ENCODE measurements at regions not wholly inside any gene's neighbourhood (a gene's known extent, or its start where the extent isn't known, plus 50 kb on each side); places are given as distances from the start of the nearest gene placed in this dataset.

DNA sequence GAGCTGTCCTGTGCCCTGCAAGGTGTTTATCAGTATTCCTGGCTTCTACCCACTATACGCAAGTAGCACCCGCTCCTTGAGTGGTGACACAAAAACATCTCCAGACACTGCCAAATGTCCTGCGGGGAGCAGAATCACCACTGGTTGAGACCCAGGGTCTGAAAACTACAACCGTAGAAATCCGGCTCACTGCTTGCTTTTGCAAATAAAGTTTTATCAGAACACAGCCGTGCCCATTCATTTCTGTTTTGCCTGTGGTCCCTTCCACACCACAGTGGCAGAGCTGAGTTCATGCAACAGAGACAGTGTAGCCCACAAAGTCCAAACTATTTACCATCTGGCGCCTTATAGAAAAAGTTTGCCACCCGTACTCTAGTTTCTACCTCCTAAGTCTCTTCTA, 125.7 kb upstream of the DIO3 start:
- no peak for DNase-seq

DNA sequence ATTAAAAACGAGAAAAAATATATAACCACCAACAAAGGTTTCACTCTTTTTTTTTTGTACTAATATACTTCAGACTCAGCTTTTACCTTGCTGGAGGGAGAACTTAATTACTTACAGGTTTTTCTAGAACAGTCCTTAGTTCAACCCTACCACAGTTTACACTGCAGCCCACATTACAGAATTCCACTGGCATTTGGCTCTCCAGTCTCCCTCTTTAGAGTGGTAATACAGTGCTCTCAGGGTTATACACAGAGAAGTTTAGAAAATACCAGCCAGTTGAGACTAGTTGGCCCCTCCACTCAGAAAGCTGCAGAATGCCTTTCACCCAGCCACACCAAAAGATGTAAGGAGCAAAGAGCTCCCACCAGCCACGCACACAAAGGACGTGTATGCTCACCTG, 122.3 kb upstream of the DIO3 start:
- no peak for DNase-seq

DNA sequence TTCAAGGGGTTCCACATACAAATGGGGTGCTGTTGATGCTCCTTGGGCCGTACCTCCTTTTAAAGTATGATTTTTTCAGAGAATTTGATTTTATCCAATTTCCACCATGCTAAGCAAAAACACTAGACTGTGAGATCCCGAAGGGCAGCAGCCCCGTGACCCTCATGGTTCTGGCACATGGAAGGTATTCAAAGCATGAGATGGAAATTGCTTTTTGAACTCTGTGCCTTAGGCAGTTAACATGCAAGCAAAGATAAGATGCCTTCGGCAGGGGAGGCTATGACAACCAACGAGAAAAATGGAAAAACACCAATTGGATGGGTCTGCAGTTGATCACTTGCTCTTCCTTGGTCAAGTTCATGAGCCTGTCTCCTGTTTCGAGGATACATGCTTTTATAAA, 120.8 kb upstream of the DIO3 start:
- DNase-seq = no peak

DNA sequence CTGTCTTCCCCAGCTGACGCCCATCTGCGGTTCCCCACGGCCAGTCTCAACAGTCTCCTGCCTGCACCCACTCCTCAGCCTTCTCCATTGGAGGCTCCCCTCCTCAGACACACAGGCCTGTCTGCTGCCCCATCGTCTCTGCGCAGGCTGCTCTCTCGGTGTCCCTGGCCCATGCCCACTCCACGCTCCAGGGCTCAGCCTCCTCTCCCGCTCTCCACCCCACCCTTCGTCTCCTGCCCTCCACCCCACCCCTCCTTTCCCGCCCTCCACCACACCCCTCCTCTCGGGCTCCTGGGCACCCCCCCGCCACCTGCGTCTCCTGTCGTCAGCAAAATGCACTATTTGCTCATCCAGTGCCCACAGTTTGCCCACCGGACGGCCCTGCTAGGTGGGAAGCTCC, 119.6 kb upstream of the DIO3 start:
- no peak for DNase-seq

DNA sequence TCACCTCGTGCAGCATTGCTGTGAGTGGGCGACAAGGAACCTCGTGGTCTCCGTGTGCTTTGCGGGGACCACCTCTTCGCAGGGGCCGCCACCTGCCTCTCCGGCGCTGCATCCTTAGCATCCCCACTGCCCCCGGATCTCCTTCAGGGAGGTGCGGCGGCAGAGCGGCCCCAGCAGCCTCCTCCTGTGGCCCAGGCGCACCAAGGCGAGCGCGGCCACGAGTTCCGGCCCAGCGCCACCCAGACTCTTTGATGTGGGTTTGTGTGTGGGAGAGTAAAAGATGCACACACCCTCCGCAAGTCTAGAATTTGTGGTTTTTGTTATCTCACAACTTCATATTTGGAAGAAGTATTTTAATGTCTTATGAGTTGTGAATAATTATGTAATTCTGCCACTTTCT, 118.8 kb upstream of the DIO3 start:
- no peak for DNase-seq

DNA sequence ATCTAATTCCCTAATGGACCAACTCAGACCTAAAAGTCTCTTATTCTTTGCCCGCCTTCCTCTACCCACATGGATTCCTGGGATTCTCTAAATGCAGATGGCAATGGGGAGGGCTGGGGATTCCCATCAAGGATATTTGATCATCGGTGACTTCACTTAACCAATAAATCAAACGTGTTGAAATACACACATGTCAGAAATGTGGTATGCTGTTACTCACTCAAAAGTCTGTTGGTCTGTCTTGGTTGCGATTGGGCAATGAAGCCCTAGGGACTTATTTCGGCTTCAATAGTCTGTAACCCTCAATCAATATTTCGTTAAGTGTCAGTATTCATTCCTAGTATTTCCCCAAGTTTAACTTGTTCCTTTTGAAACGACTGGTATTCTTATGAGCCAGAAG, 117.2 kb upstream of the DIO3 start:
- DNase-seq = no peak

DNA sequence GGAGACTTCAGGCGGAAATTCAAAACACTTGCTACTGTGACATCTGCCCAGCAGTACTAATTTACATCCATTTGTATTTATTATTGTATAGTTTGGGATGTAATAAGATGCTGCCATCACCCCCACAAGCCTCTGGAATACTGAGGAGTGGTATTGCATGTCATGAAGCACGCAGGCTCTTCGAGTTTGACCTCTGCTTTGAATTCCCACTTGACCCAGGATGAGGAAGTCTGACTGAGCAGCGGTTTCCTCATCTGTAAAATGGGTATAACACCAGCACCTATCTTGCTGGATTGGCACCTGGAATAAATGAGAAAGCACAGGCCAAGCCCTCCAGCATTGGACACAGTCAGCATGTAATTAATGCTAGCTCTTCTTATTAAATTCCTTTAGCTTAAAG, 116.0 kb upstream of the DIO3 start:
- no peak for DNase-seq

- no peak for DNase-seq
These were observed 114.8 kb upstream of the DIO3 start for GRCh38 chr14:101446387-101446969.

DNA sequence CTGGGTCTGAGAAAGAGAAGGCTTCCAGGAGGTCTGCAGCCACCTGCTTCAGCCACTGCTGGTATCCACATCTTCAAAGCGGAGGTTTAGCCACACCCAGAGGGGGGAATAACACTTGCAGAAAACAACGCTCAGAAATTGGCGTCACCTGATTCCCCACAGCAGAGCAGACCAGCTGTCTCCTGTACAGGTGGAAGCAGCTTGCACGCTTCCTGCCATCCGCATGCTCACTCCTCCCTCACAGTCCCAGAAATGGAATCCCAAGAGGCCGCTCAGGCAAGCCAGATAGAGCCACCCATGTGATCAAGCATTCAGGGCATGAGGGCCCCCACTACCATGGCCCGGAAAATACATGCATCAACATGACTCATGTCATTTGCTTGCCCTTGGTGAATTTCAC, 112.2 kb upstream of the DIO3 start:
- DNase-seq = no peak

DNA sequence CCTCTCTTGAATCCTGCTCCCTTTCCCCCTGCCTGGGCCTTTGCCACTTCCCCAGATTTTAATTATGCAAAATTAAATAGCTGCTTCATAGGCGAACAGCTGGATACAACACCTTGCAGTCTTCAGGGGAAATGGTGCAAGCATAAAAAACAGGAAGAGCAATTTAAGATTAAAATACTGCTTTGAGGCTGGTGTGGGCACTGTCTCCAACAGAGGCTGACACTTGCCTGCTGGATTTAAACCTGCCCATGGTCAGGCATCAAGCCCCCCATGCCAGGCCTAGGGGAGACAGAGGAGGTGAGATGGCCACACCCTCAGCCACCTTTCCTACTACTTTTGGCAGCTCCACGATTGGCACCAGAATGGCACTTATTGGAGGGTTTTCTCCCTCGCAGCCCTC, 110.1 kb upstream of the DIO3 start:
- no peak for DNase-seq

DNA sequence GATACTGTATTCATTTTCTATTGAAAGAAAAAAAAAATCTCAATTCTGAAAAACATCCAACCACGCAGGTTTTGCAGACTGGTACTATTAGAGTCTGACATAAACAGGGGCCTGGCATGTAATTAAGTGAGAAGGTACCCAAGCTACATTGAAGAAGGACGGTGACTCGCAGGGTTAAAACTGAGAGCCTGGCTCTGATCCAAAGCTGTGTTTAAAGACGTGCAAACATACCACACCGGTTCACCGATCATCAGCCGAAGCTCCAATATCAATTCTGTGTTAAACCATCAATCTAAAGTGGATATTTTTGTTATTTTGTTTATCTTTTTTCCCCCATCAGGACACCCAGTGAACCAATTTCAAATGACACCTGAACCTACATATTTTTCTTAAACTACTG, 108.1 kb upstream of the DIO3 start:
- no peak for DNase-seq

- DNase-seq = no peak
These were observed 107.1 kb upstream of the DIO3 start for GRCh38 chr14:101454229-101454628.

DNA sequence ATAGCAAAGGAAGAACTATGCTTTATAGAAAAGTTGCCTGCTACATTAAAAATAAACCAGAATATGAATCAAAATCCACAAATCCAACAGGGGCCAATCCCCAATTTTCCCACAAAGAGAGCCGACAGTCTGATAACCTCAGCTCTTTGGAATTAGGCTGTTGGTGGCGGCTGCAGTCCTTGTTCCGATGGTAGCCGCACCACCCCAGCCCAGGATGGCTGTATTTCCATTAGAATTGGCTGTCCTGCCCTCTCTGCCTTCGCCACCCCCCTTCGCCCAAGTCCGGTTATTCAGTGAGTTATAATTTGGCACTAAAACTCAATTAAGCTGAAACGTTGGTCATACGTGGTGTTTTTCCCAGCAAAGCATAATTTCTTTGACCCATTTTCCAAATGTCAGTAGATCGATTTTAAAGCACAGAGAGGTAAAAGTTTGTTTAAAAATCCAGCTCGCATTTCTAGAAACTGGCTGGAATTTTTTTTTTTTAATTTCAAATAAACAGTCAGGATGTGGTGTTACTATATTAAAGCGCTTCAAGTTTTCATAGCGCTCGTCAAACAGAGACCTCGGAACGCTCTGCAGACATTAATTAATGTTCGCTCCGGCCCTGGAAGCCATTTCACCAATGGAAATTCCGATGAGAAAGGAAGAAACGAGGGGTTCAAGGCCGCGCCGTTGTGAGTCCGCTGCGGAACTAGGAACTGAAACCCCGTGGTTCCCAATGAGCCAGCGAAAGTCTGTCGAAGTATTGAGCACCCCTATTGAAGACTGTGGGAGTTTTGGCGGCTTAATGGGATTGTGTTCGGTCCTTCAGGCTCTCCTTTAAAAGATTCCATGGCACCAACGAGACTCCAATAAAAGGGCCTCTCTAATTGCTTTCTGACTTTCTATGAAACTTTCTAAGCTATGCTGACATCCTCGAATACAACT, 104.8 kb upstream of the DIO3 start:
- no peak for DNase-seq

DNA sequence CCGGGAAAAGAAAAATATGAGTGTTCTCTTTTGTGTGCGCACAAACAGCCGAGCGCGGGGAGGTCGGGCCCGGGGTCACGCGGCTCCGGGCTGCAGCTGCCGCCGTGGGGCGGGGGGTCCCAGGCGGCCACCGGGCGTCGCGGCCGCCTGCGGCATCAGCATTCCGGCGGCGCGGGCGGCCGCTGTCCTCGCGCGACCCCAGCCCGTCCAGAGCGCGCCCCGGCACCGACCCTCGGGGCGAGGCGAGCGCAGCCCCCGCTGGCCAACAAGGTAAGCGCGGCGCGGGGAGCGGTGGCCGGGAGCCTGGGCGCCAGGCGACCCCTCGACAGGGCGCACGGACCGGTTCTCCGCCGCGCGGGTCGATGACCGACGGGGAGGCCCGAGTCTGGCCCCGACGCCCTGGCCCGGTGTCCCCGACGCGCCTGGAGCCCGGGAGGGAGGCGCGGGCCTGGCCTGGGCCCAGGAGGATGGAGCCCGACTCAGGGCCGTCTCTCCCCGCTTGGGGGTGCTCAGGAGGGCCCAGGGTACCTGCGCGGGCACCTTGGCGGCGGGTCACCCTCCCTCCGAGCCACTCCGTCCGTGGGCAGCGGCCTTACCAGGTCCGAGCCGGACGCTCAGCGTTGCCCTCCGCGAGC, 103.9 kb upstream of the DIO3 start:
- no peak for DNase-seq

GRCh38 chr14:101457936-101458740, 103.2 kb upstream of the DIO3 start:
- no peak for DNase-seq

DNA sequence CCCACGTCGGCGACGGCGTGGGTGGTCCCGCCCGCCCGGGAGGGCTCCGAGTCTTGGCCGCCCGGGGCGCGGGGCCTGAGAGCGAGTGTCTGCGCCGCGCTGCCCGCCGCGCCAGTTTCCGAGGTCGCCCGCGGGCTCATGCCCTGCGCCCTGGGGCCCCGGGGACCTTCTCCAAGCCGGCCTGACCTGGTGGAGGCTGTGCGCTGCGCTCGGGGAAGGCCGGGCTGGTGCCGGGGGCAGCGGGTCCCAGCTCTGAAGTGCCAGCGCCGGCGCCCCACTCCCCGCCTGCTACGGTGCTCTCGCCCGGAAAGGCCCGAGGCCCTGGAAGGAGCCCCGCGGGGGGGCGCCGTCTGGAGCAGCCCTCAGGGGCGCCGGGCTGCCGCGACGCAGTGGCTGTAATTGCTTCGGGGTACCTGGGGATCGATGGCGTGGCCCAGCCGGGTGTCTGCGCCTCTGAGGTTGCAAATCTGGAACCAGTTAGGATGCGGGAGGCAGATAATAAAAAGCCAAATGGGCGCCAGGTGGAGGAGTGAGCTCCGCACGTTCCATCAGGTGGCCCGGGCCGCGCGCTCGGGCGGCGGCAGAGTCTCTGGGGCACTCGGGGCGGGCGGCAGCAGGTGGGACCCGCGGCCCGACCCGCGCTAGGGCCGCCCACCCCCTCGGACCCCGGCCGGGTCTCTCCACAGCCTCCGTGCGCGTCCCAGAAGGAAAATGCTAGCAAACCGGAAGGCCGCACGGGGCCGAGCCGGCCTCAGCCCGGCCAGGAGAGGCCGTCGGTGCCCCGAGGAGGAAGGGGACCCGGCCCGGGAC, 102.3 kb upstream of the DIO3 start:
- no peak for DNase-seq

DNA sequence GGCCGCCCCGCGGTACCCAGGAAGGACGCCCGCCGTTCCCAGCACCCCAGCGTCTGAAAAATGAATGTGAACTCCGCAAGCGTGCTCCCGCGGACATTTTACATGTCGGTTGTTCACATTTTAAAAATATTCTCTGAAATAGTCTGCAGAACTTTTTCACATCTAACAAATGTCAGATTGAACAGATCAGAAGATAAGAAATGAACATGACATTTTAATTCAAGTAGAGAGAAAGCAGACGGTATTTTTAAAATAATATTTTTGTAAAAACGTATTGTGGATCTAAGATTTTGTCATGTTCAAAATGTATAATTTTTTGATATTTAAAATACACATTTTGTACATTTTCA, 101.8 kb upstream of the DIO3 start:
- DNase-seq = no peak

GRCh38 chr14:101460521-101460920, 100.8 kb upstream of the DIO3 start:
- DNase-seq = no peak

DNA sequence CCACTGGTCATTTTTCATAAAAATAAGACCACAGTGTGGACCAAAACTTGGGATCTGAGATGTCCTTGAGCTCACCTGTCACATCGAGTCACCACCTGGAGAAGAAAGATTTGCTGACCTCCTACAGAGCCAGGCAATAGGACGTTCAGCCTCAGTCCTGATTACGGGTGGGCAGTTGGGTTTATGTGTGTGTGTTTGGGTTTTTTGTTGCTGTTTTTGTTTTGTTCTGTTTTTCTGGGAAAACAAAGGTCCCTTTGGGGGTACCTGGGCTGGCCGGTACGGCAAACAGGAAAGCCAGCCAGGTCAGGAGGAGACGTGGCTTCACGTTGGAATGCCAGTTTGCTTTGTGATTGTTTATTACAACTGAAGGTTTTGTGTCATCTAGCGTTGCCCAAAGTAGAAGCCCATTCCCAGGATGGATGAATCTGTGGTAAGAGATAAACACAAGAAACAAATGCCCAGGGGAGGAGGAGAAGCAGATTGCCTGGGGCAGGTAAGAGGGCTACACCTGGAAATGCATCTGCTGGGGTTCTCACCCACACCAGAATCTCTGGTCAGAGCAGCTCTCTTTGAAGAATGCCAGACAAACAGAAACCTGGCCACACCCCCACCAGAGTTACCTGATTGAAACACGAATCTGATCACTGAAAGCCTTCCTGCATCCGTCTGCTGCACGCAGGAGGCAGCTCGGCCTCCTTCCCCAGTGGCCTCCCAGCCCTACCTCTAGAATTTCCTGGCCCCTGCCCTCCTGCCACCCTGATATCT, 100.1 kb upstream of the DIO3 start:
- no peak for DNase-seq

- DNase-seq = no peak
These were observed 99.4 kb upstream of the DIO3 start for GRCh38 chr14:101461891-101462290.

- DNase-seq = no peak
These were observed 98.3 kb upstream of the DIO3 start for GRCh38 chr14:101462726-101463565.

Data from DMS153 (cell line).